Fibroblast of lung (primary cell): ENCODE measurements at regions not wholly inside any gene's neighbourhood (a gene's known extent, or its start where the extent isn't known, plus 50 kb on each side); places are given as distances from the start of the nearest gene placed in this dataset.

Experiments
- CTCF ChIP-seq, 2 donors: IDR thresholded peaks in 1 of 2; conservative IDR thresholded peaks in 1 of 2; 1 replicate in 1 of 2; 2 replicates in 1 of 2; pipeline ENCODE4 v1.5.1; 2011 to 2012; ENCODE audit warnings: low read length in 2 of 2, control low read depth in 1 of 2, inconsistent platforms in 1 of 2, low read depth in 1 of 2, mild to moderate bottlenecking in 1 of 2
- EZH2 ChIP-seq: IDR thresholded peaks from 2 replicates; pipeline ENCODE4 v1.5.1; 2012; ENCODE audit warnings: low read length, control low read depth, mild to moderate bottlenecking; ENCODE audit errors: missing control alignments

DNA sequence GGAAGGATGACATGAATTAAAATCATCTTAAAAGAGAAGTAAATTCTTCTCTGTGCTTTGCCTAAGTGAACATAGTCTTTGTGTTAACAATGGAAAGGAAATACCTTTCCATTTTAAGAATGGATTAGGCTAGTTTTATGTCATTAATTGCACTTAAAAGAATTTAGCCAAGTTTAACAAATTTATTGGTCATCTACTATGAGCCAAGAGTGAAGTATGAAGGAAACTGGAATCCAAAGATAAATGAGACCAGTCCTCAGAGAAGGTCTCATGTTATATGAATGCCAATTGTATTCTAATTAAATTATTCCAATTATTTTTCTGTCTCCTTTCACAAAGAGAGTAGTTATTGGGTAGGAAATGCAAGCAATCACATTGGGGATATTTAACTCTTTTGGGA, 741.3 kb upstream of the SOX9 start:
- TF ChIP-seq CTCF (conservative IDR thresholded peaks at IDR 0.05 in 1 of 2, IDR thresholded peaks at IDR 0.05 in 1 of 2; ENCODE audit: low read depth in 1 of 2, low read length in 2 of 2) (no peak), EZH2 (no peak)
